ENCODE measurements at regions not wholly inside any gene's neighbourhood (a gene's known extent, or its start where the extent isn't known, plus 50 kb on each side); places are given as distances from the start of the nearest gene placed in this dataset.

DNA sequence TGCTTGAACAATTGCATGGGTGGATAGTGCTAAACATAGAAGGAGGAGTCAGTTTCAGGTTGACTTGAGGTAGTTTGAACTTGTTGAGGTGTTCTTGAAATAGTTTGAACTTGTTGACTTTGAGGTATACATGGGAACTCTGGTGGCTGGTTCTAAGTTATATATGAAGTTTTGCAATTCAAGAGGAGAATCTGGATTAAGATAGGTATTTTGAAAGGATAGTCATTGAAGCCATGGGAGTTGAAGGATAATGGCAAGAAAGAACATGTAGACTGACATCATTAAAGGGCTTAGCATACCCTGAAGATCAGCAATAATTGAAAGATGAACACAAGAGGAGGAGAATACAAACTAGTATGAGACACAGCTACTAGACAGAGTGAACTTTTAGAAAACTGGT is 181.9 kb upstream of the MRPS30 start:
- TF ChIP-seq, protein P1, sequence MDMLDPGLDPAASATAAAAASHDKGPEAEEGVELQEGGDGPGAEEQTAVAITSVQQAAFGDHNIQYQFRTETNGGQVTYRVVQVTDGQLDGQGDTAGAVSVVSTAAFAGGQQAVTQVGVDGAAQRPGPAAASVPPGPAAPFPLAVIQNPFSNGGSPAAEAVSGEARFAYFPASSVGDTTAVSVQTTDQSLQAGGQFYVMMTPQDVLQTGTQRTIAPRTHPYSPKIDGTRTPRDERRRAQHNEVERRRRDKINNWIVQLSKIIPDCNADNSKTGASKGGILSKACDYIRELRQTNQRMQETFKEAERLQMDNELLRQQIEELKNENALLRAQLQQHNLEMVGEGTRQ (IDR thresholded peaks at IDR 0.05; ENCODE audit: low read depth, low read length), result no peak
- TF ChIP-seq, protein P1 (CRISPR knock-in tag; IDR thresholded peaks at IDR 0.05; ENCODE audit: borderline replicate concordance), result no peak
- TF ChIP-seq ZNF703 (CRISPR knock-in tag; IDR thresholded peaks at IDR 0.05; ENCODE audit: borderline replicate concordance), result no peak

All from HepG2 (cell line).